Body of pancreas (tissue), 4 donors: ENCODE measurements at regions not wholly inside any gene's neighbourhood (a gene's known extent, or its start where the extent isn't known, plus 50 kb on each side); places are given as distances from the start of the nearest gene placed in this dataset.

ENCODE experiments used
- CTCF ChIP-seq, 7 experiments: fragments of 450-650 bp in 4 of 7; fragments of 200-600 bp in 3 of 7; sonication (generic) in 3 of 7; IDR thresholded peaks; one replicate each; pipeline ENCODE4 v1.5.1; 2016 to 2019; ENCODE audit warnings: antibody characterized with exemption in 7 of 7
- POLR2A ChIP-seq, 3 donors: fragments of 450-650 bp; IDR thresholded peaks; one replicate each; pipeline ENCODE4 v1.6.1; 2016; ENCODE audit warnings: antibody characterized with exemption in 3 of 3, mild to moderate bottlenecking in 2 of 3

- TF ChIP-seq CTCF (IDR thresholded peaks at IDR 0.05) (no peak), POLR2A (IDR thresholded peaks at IDR 0.05) (no peak)
These were observed 234.8 kb upstream of the ARPP21 start for GRCh38 chr3:35404571-35404970.
